Activated T-helper 1 cell treated with anti-CD3 and anti-CD28 coated beads, Interleukin-2, amount 50 U/mL, for 16 hours (primary cell): ENCODE measurements at regions not wholly inside any gene's neighbourhood (a gene's known extent, or its start where the extent isn't known, plus 50 kb on each side); places are given as distances from the start of the nearest gene placed in this dataset.
"Not testable (repeated sequence)": the region's sequence is repeated elsewhere in the genome, so short reads cannot be mapped to it uniquely, and the experiment has no call there.

Experiments used
- DNase-seq, 2 donors: peaks; one replicate each; pipeline ENCODE4 v3.0.0-alpha.2; 2020; ENCODE audit warnings: low read depth in 1 of 2, low spot score in 1 of 2

DNA sequence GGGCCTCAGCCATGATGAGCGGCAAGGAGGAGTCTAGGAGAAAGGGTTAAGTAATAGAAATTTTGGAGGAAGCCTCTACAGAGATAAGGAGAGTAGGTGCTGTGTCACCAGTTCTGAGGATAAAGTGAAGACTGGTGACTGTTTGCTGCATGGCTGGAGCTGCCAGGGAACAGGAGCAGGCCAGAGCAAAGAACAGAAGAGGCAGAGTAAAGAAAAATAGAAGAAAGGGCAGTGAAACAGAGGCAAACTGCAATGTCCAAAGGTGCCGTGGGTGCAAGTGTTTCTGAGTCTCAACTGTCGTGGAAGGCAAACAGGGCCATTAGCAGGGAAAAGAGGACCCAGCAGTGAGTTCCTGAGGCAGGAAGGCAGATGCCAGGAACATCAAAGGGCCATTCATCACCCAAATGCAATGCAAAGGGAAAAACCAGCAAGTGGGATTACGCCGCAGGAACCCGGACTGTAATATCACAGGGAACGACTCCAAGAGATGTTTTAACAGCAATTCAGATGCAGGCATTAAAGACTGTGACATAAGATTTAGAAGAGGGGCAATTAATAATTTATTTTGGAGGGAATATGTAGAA, 318.3 kb downstream of the FOXO1 start:
- no peak for DNase-seq

DNA sequence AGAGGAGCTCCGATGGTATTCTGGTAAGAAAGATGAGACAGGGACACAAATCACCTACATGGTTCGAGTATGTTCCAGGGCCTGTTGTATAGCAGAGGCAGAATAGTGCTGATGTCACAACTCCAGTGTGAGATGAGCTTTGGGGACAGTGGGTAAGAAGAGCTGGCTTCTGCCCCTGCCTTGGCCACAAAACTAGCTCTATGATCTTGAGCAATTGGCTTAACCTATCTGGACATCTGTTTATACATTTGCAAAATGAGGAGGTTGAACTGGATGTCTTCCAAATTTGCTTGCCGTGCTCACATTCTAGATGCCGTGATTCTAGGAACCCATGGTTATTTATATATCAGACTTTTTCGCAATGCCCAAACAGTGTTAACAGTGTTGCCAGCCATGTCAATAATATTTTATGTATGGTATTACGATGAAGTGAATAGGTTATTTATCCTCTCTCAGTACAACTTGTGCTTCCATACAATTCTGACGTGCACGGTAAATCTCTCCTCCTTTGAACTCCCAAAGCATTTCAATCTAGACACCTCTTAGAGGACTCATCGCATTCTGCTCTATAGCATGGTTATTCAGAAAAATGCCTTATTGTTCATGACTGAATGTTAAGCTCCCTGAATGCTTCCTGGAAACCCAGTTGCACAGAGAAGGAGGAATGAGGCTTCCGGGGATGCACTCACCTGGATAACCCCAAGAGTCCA, 316.0 kb downstream of the FOXO1 start:
- DNase-seq: no peak

- no peak for DNase-seq
These were observed 314.7 kb downstream of the FOXO1 start for GRCh38 chr13:40351537-40352379.

DNA sequence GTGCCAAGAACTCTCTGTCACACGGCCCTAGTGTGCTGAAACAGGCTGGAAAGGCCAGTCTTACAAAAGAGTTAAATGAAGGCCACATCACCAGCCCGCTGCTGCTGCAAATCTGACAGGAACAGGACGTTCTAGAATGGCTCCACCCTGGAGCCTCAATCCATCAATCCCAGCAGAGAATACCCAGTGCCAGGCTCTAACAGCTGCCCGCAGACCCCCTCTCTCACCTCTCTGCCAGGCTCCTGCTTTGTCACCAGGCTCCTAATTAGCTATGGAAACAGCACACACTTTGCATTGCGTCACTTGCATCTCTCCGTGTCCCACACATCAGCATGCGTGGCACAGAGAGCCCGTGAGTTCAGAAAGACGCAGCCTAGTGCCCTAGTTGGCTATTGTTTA, 314.1 kb downstream of the FOXO1 start:
- DNase-seq: no peak

DNA sequence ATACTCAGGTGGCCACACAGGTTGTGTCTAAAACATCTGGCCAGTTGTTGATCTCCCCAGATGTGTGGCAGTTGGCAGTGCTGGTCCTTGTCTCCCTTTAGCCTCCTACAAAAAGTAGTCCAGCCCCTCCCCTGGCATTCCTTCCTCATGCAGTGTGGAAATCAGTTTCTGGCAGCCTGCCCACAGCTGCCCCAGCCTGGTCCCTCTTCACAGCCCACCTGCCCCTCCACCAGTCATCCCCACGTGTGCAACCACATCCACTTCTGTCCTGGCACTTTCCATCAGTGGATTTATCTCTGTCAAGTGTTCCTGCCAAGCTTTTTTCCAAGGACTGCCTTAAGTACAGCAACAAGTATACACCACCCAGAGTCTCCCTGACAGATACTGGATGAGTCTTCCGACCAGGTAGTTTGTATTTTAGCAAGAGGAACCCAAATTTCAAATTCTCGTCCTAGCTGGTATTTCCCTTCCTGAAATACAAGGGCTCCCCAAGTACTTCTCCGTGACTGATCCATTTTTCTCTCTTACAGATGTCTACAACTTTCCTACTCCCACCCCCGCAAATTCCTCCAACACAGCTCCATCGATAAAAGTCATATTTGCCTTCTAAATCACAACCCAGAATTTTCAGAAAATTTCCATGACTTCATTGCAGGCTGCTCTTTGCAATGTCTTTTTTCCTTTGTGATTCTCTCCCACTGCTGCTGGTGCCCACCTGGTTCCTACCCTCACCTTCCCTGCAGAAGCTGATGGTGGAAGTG, 313.5 kb downstream of the FOXO1 start:
- DNase-seq: no peak

DNA sequence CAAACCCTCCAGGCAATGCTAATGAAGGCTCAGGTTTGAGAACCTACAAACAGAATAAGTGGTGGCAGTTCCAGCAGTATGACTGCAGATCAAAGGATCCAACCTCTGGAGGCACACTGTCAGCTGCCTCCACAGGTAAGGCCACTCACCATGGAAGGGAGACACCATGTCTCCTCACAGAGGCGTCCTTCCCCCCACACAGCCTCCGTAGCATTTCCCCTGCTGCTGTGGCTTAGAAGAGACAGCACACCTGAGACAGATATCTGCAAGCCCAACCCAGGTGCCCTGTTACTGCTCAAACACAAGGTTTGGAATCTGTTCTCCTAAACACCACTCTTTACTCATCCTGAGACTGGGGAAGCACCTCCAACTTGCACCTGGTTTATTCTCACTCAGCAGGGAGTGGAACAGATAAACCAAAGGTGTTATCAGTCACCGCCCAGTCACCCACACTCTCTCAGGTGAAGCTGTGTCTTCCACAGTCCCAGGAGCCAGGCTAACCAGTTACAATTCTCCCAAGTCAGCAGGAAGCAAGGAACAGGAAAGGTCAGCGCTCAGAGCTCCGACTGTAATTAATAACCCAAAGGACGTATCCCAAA, 311.2 kb downstream of the FOXO1 start:
- no peak for DNase-seq

DNA sequence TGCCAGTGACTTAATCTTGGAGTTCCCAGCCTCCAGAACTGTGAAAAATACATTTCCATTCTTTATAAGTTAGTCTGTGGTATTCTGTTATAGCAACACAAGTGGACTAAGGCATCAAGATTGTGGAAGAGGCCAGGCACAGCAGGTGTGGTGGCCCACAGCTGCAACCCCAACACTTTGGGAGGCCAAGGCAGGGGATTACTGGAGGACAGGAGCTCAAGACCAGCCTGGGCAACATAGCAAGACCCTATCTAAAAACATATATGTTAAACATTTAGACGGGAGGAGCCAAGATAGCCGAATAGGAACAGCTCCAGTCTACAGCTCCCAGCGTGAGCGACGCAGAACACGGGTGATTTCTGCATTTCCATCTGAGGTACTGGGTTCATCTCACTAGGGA, 310.4 kb downstream of the FOXO1 start:
- DNase-seq: no peak

GRCh38 chr13:40356458-40356857, 310.0 kb downstream of the FOXO1 start:
- DNase-seq: not testable (repeated sequence)

DNA sequence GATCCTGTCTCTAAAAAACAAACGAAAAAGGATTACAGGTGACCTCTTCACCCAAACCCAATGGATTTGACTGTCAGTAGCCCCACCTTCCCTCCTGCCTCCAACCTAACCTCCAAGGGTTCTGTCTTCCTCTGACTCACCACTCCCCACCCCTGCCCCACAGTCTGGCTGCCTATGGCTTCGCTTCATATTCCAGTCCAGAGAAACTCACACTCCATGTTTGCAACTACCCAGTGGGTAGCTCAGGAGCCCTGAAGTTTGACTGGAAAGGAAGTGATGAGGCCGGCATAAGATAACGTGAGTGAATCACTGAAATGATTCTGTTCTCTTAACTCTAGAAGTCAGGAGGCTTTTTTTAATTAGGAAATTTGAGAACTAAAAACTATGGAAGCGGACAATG, 303.9 kb downstream of the FOXO1 start:
- no peak for DNase-seq

GRCh38 chr13:40363653-40364052, 302.8 kb downstream of the FOXO1 start:
- no peak for DNase-seq

DNA sequence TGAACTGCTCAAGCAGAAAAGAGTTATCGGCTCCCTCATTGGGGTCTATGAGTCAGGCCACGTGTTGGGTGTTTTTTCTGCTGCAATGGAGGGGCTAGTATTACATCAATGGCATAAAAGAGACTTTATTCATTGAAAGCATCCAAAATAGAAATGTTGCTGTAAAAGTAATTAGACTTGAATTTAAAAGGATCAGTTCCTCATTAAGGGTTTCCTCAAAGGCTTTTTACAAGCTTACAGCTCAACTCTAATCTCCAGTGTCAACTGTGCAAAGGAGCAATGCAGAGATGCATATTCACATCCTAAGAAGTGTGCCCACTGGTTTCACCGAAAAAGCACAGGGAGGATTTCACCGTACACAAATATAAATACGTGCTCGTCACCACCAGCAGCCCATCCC, 300.3 kb downstream of the FOXO1 start:
- DNase-seq: no peak

DNA sequence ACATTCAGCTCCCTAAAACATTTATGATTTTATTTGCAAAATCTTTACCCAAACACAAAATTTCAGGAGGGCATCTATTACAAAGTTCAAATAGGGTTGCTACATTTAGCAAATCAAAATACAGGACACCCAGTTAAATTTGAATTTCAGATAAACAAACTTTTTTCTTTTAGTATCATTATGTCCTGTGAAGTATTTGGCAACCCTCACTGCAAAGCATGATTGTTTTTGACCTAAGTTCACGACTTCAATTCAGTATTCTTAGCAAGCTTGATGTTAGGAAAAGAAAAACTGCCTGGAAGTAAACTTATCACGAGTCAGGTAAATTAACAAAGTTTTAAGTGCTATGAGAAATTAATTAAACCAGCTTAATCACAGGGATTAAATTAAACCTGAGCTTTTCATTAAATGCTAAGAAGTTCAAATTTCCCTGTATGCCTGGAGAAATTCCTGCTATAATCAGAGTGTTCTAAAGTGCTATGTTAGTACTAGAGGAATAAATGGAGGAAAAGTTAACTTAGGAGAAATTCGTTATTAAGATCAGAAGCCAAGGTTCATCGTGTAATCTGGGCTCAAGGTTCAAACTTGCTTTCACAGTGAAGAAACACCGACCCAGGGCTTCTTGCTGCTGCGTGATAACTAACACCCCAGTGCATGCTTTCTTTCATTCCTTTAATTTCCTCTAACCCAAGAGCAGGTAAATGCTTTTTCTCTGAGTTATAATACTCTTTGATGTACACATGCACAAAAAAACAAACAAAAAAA, 298.1 kb downstream of the FOXO1 start:
- no peak for DNase-seq

- no peak for DNase-seq
These were observed 295.8 kb downstream of the FOXO1 start for GRCh38 chr13:40370661-40371060.

DNA sequence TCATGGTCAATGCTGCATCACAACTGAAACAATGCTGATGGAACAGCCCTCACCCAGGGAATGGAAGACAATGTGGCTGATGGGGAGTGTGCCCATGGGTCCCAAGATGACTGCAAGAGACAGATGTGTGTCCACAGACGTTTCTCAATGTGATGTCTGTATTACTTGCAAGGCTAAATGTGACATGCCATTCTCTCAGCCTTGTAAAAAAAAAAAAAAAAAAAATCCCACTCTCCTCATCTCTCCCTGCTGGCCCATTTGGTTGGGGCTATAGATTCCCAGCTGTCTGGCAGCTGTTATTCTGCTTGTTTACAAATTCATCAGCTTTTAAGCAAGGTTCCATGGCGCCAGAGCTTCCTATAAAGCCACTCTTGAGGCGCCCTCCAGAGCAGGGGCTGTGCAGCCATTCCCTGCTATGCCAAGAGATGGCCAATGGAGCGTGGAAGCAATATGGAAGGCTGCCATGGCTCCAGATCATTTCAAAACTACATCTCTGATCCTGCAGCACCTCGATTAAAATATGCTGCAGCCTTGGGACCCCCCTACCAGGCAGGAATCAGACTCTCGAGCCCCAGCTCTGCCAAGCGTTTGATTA, 294.8 kb downstream of the FOXO1 start:
- no peak for DNase-seq

GRCh38 chr13:40373608-40374007, 292.8 kb downstream of the FOXO1 start:
- DNase-seq: peak in 1 of 2 donors; percentile 8

GRCh38 chr13:40375489-40376171, 290.8 kb downstream of the FOXO1 start:
- no peak for DNase-seq

- DNase-seq: no peak
These were observed 290.1 kb downstream of the FOXO1 start for GRCh38 chr13:40376296-40376849.

DNA sequence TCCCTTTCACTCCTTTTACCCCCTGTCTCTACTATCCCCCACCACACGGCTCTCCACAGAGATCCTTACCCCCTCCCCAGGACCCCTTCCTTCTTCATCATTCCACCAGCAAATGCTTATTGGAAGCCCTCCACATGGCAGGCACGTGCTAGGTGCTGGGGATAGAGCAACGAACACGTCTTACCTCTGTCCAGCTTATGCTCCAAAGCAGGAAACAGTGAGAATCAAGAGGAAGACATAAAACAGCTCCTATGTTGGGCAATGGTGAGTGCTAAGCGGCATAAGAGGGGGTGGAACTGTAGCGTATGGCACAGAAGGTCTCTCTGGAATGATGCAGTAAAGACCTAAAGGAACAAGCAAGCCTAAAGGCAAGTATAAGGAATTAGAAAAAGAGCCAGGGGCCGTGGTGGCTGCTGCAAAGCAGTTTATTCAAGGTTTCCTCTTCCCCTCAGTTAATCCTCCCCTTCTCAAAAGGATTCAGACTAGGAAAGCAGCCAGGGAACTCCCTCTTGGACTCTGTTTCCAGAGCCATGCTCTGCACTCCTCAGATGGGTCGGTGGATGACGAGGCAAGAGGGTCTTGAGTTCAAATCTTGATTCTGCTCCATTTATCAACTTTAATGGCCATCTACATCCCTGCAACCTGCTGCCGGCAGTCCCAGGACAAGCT, 289.4 kb downstream of the FOXO1 start:
- DNase-seq: no peak

DNA sequence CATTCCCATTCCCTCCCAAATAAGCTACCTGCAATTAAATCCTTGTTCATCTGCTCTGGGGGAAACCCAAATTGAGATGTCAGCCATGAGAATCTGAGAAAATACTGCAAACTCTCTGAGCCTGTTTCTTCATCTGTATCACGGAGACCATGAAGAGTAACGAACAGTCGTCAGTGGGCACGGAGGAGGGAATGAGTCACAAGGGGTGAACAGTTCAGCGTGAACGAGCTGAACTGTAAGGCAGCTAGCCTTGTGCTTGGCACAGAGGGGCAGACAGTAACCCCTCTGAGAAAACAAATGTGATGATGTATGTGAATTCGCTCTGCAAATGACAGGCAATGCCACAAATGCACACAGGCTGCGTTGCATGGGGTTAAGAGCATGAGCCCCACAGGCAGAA, 288.7 kb downstream of the FOXO1 start:
- DNase-seq: no peak
